Panc1 (cell line): ENCODE measurements at regions not wholly inside any gene's neighbourhood (a gene's known extent, or its start where the extent isn't known, plus 50 kb on each side); places are given as distances from the start of the nearest gene placed in this dataset.

Experiments
- ATAC-seq: fragments of 200-7000 bp; cut with Tn5 transposase; 2 replicates; pipeline ENCODE4 v1.9.1; 2020; ENCODE audit warnings: mild to moderate bottlenecking, moderate library complexity
- BruUV-seq: library from RNA; stranded (reverse); fragments of 400-500 nt; replicated peaks from 2 replicates; lab custom pipeline; 2021; lab: Mats Ljungman, UMichigan
- CTCF ChIA-PET: fragments of 300-600 bp; sonication (Branson Sonifier 250); formaldehyde crosslinking; loops from one replicate; lab custom pipeline; 2022; ENCODE audit warnings: antibody characterized with exemption; lab: Charles Lee
- POLR2A ChIA-PET: fragments of 300-600 bp; sonication (Branson Sonifier 250); formaldehyde crosslinking; loops from one replicate; lab custom pipeline; 2022; ENCODE audit warnings: antibody characterized with exemption; lab: Charles Lee
- DNase-seq: peaks from one replicate; pipeline ENCODE4 v3.0.0-alpha.2; 2010; ENCODE audit warnings: low read depth, low spot score
- H3K27ac ChIP-seq: 2 replicates; pipeline ENCODE4 v1.5.1; 2011; ENCODE audit warnings: mild to moderate bottlenecking, low read length, inconsistent platforms
- H3K27me3 ChIP-seq: fragments of 200-500 bp; sonication (Bioruptor generic); 2 replicates; pipeline ENCODE4 v1.6.0; 2014; ENCODE audit warnings: low read length, inconsistent platforms; ENCODE audit not compliant: control insufficient read depth, insufficient read depth
- H3K36me3 ChIP-seq: fragments of 200-500 bp; sonication (Bioruptor generic); 2 replicates; pipeline ENCODE4 v1.5.1; 2014; ENCODE audit warnings: inconsistent platforms, mild to moderate bottlenecking, low read length, moderate library complexity; ENCODE audit not compliant: control insufficient read depth, insufficient read depth
- H3K4me1 ChIP-seq: 2 replicates; pipeline ENCODE4 v1.5.1; 2011; ENCODE audit warnings: inconsistent platforms, mild to moderate bottlenecking, low read length, moderate library complexity; ENCODE audit not compliant: control insufficient read depth, insufficient read depth
- H3K4me3 ChIP-seq, 2 experiments: 2 replicates each; pipeline ENCODE4 v1.5.1; 2011 to 2012; ENCODE audit warnings: low read depth in 2 of 2, low read length in 2 of 2, mild to moderate bottlenecking in 2 of 2, inconsistent platforms in 1 of 2, moderate library complexity in 1 of 2
- H3K9me3 ChIP-seq: fragments of 200-500 bp; sonication (Bioruptor generic); 2 replicates; pipeline ENCODE4 v1.5.1; 2014; ENCODE audit warnings: low read depth, mild to moderate bottlenecking, inconsistent platforms, low read length, moderate library complexity; ENCODE audit not compliant: control insufficient read depth, insufficient read depth
- POLR2AphosphoS5 ChIP-seq: IDR thresholded peaks from 2 replicates; pipeline ENCODE4 v1.6.1; 2012; ENCODE audit warnings: mild to moderate bottlenecking, low read depth, low read length, moderate library complexity
- SIN3A ChIP-seq: IDR thresholded peaks from 2 replicates; pipeline ENCODE4 v1.6.1; 2012; ENCODE audit warnings: low read depth, mild to moderate bottlenecking, low read length, moderate library complexity, borderline replicate concordance; ENCODE audit not compliant: insufficient read depth
- TCF7L2 ChIP-seq: IDR thresholded peaks from 2 replicates; pipeline ENCODE4 v1.6.1; 2011; ENCODE audit warnings: mild to moderate bottlenecking, low read depth, low read length, inconsistent platforms
- in situ Hi-C: cut with HindIII; loops from 2 replicates; pipeline ENCODE4 v1.10.0; 2016; ENCODE audit warnings: low sequenced_read_pairs, low pct_unique_long_range_greater_than_20kb
- intact Hi-C: fragments of 100-400 bp; cut with micrococcal nuclease; formaldehyde crosslinking; loops from one replicate; pipeline ENCODE4 v1.10.0; 2022; ENCODE audit not compliant: unreplicated experiment
- TF ChIP-seq, protein P1 (sequence below): fragments of 450-650 bp; IDR thresholded peaks from 2 replicates; pipeline ENCODE4 v1.5.1; 2017; ENCODE audit warnings: mild to moderate bottlenecking
- TF ChIP-seq, protein P2 (sequence below), 2 experiments: IDR thresholded peaks; 2 replicates each; pipeline ENCODE4 v1.6.1; 2011 to 2012; ENCODE audit warnings: low read depth in 2 of 2, control low read depth in 1 of 2, low read length in 1 of 2, mild to moderate bottlenecking in 1 of 2, moderate library complexity in 1 of 2; ENCODE audit not compliant: insufficient read depth in 1 of 2

DNA sequence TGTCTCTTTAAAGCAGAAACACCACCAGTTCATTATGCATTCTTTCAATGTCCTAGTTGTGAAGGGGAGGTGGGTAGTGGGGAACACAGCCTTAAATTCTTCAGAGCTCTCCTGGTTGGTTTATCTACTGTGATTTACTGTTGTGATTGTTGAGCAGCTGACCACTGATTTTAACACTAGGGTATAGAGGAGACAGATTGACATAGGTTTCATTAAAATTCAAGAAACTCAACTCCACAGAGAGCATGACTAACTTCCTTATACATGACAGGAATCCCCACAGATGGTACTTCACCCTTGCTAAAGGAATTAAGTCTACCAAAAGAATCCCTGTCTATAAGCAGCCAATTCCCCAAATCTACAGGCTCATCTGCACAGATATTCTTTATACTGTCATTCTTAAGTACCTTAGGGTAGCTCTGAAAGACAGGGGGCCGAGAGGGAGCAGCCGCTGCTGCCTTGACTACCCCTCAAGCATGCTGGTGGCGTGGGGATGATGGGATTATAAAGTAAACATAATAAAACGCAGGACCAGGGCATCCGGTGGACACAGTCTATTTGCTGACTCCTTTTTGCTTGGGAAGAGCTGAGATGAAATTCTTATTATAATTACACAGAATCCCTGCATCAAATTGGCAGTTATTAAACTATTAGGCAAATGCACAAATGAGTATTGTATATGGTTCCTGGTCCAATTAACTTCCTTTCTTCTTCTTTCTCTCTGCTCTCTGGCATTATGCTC lies 1377.6 kb upstream of the PIK3C3 start:
- ATAC-seq (no peak), DNase-seq (no peak)
- H3K4me3 ChIP-seq: no peak overlapping the region
- TF ChIP-seq TCF7L2 (no peak), POLR2AphosphoS5 (no peak), SIN3A (no peak)
- TF ChIP-seq, protein P1, sequence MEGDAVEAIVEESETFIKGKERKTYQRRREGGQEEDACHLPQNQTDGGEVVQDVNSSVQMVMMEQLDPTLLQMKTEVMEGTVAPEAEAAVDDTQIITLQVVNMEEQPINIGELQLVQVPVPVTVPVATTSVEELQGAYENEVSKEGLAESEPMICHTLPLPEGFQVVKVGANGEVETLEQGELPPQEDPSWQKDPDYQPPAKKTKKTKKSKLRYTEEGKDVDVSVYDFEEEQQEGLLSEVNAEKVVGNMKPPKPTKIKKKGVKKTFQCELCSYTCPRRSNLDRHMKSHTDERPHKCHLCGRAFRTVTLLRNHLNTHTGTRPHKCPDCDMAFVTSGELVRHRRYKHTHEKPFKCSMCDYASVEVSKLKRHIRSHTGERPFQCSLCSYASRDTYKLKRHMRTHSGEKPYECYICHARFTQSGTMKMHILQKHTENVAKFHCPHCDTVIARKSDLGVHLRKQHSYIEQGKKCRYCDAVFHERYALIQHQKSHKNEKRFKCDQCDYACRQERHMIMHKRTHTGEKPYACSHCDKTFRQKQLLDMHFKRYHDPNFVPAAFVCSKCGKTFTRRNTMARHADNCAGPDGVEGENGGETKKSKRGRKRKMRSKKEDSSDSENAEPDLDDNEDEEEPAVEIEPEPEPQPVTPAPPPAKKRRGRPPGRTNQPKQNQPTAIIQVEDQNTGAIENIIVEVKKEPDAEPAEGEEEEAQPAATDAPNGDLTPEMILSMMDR: no peak
- TF ChIP-seq, protein P2, sequence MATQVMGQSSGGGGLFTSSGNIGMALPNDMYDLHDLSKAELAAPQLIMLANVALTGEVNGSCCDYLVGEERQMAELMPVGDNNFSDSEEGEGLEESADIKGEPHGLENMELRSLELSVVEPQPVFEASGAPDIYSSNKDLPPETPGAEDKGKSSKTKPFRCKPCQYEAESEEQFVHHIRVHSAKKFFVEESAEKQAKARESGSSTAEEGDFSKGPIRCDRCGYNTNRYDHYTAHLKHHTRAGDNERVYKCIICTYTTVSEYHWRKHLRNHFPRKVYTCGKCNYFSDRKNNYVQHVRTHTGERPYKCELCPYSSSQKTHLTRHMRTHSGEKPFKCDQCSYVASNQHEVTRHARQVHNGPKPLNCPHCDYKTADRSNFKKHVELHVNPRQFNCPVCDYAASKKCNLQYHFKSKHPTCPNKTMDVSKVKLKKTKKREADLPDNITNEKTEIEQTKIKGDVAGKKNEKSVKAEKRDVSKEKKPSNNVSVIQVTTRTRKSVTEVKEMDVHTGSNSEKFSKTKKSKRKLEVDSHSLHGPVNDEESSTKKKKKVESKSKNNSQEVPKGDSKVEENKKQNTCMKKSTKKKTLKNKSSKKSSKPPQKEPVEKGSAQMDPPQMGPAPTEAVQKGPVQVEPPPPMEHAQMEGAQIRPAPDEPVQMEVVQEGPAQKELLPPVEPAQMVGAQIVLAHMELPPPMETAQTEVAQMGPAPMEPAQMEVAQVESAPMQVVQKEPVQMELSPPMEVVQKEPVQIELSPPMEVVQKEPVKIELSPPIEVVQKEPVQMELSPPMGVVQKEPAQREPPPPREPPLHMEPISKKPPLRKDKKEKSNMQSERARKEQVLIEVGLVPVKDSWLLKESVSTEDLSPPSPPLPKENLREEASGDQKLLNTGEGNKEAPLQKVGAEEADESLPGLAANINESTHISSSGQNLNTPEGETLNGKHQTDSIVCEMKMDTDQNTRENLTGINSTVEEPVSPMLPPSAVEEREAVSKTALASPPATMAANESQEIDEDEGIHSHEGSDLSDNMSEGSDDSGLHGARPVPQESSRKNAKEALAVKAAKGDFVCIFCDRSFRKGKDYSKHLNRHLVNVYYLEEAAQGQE (IDR thresholded peaks at IDR 0.05; ENCODE audit: insufficient read depth in 1 of 2, low read depth in 2 of 2, low read length in 1 of 2): no peak
- in situ Hi-C loops: no loop called here
- ChIA-PET CTCF (no interaction called here), POLR2A (no interaction called here)
- H3K36me3 ChIP-seq: no peaks in the 10 kb centered on the region
- H3K9me3 ChIP-seq: no peaks in the 10 kb centered on the region
- BruUV-seq: no TSS peak
- intact Hi-C loops: no loop called here
- H3K4me1 ChIP-seq: no peaks in the 10 kb centered on the region
- no peak overlapping the region for H3K27ac ChIP-seq
- no peaks in the 10 kb centered on the region for H3K27me3 ChIP-seq

DNA sequence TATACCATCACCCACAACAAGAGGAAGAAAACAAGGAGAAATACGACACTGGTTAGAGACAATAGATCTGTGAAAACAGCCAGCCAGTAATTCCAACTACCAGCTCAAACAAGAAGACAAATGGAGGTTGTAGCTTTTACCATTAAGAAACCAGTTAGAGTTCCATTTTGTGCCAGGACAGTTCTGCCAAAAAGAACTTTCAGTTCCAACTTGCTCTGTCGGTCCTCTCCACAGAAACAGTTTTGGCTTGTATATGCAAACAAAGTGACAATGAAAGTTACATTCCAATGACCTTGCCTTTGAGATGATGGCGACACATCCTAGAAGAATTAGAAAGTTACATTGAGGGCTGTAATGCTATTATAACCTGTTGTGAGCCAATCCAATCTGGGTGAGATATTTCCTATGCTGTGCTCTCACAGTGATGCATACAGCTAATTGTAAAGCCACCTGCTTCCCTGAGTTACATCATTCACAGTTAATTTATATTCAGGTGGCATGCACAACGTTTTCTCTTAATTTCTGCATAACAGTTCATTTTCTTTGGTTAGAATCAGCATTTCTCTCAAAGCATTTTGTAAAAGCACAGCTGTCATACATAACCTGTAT lies 1378.4 kb upstream of the PIK3C3 start:
- no peaks in the 10 kb centered on the region for H3K27me3 ChIP-seq
- TF ChIP-seq SIN3A: no peak
- TF ChIP-seq TCF7L2: no peak
- TF ChIP-seq, protein P2 (IDR thresholded peaks at IDR 0.05; ENCODE audit: insufficient read depth in 1 of 2, low read depth in 2 of 2, low read length in 1 of 2): no peak
- TF ChIP-seq, protein P1: no peak
- TF ChIP-seq POLR2AphosphoS5: no peak
- no peaks in the 10 kb centered on the region for H3K9me3 ChIP-seq
- BruUV-seq: no TSS peak
- intact Hi-C loops: no loop called here
- DNase-seq (no peak), ATAC-seq (no peak)
- no peaks in the 10 kb centered on the region for H3K36me3 ChIP-seq
- H3K27ac ChIP-seq: no peak overlapping the region
- ChIA-PET CTCF (no interaction called here), POLR2A (no interaction called here)
- no peaks in the 10 kb centered on the region for H3K4me1 ChIP-seq
- in situ Hi-C loops: no loop called here
- H3K4me3 ChIP-seq: no peak overlapping the region
